D721Med (cell line): ENCODE measurements at regions not wholly inside any gene's neighbourhood (a gene's known extent, or its start where the extent isn't known, plus 50 kb on each side); places are given as distances from the start of the nearest gene placed in this dataset.
"Not testable (repeated sequence)": the region's sequence is repeated elsewhere in the genome, so short reads cannot be mapped to it uniquely, and the experiment has no call there.

Experiments used
- DNase-seq: peaks from one replicate; pipeline ENCODE4 v3.0.0; 2011; ENCODE audit warnings: low spot score; ENCODE audit not compliant: insufficient read length
- FAIRE-seq: peaks from 2 replicates; lab custom pipeline; 2011; peaks lifted over from hg19 to GRCh38; lab: Jason Lieb, UNC
- TF ChIP-seq, protein P1 (sequence below): IDR thresholded peaks from 2 replicates; pipeline ENCODE4 v1.5.1; 2012; ENCODE audit warnings: mild to moderate bottlenecking, control low read depth; ENCODE audit not compliant: insufficient read depth; ENCODE audit errors: missing control alignments

DNA sequence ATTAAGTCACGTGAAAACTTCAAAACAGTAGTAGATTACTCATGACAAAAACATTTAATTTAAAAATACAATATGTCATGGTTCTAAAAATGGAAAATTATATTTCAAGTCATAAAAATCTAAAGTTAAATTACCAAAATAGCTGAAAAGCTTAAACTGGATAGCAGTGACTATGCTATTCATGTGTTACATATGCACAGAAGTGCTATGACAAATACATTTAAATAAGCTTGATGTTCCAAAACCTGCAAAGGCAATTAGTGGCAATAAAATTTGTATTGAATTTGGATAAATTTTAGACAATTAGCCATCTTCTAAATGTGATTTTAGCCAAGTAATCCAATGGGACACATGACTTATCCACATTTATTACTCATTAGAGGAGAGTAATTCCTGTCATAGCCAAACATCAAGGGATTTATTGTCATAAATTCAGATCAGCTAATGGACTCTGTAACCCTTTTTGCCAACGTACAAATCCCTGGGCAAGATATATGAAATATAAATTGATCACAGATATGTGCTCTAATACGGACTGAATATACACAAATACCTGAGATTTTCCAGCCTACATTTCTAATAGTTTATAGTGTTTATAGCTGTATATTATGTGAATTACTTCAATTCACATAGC, 419.4 kb downstream of the ISL1 start:
- DNase-seq, result no peak
- TF ChIP-seq, protein P1, sequence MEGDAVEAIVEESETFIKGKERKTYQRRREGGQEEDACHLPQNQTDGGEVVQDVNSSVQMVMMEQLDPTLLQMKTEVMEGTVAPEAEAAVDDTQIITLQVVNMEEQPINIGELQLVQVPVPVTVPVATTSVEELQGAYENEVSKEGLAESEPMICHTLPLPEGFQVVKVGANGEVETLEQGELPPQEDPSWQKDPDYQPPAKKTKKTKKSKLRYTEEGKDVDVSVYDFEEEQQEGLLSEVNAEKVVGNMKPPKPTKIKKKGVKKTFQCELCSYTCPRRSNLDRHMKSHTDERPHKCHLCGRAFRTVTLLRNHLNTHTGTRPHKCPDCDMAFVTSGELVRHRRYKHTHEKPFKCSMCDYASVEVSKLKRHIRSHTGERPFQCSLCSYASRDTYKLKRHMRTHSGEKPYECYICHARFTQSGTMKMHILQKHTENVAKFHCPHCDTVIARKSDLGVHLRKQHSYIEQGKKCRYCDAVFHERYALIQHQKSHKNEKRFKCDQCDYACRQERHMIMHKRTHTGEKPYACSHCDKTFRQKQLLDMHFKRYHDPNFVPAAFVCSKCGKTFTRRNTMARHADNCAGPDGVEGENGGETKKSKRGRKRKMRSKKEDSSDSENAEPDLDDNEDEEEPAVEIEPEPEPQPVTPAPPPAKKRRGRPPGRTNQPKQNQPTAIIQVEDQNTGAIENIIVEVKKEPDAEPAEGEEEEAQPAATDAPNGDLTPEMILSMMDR, result no peak
- FAIRE-seq, result no peak

DNA sequence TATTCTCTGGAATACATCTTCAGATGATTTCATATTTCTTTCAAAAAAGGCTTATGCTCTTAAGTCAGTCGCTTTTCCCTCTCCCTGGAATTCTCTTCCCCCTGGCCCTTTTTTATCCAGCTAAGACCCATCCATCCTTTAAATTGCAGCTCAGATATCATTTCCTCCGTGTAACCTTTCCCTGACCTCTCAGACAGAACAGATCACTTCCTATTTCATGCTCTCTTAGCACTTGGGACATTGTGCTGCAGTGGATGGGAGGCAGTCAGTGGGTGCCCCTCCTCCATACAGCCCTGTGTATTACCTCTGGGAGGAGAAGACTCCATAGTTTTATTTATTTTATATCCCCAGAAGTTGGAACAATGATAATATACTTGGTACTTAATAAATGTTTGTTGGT, 423.4 kb downstream of the ISL1 start:
- DNase-seq, result no peak
- TF ChIP-seq, protein P1, result no peak
- FAIRE-seq, result no peak

DNA sequence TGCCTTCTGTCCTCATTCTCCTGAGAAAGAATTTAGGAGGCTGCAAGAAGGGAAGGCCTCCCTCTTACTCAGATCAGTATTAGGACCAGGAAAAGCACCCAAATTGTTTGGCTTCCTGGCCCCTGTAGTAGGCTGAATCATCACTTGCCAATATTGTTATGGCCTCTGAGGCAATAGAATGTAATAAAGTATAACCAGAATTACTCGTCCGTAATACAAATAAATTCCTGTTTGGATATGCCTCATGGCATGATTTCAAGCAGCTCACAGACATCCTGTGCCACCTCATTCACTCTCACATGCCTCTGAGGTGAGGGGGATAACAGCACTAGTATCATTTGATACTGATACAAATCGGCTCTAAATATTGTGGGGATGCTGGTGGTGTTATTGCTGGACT, 427.3 kb downstream of the ISL1 start:
- no peak for DNase-seq
- TF ChIP-seq, protein P1, result no peak
- no peak for FAIRE-seq

DNA sequence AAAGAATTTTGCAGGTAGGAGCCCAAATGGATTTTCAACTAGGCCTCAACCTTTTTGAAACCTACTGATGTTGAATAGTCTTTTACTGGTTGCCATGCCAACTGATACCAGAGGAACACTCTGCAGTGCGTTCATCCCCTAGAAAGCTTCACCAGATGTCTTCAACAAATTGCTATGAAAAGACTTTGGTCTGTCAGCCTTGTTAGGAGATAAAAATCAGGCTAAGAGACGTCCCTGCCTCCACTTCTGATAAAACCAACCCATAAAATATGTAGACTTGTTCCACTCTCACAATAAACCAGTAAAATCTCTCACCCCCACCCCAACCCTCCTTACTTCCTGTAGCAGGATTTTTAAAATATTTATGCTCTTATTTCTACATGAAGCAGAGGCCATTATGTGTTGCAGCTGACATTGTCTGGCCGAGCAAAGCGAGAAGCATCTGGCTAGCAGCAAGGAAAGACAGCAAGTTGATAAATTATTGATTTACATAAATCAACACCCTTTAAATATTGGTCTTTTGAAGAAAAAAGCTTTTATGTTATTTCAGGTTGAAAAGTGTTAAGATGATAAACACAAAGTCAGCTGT, 428.7 kb downstream of the ISL1 start:
- TF ChIP-seq, protein P1, result no peak
- DNase-seq (no peak), FAIRE-seq (no peak)

DNA sequence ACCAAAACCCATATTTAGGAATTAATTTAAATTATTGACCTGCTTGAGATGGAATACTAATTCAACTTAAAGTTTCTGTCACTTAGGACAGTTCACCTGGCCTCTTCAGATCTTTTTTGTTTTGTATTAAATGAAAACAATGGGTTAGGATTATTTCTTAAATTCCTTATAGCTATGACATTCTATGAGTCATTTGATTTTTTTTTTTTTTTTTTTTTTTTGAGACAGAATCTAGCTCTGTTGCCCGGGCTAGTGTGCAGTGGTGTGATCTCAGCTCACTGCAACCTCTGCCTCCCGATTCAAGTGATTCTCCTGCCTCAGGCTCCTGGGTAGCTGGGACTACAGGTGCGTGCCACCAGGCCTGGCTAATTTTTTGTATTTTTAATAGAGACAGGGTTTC, 431.6 kb downstream of the ISL1 start:
- DNase-seq, FAIRE-seq: not testable (repeated sequence)

DNA sequence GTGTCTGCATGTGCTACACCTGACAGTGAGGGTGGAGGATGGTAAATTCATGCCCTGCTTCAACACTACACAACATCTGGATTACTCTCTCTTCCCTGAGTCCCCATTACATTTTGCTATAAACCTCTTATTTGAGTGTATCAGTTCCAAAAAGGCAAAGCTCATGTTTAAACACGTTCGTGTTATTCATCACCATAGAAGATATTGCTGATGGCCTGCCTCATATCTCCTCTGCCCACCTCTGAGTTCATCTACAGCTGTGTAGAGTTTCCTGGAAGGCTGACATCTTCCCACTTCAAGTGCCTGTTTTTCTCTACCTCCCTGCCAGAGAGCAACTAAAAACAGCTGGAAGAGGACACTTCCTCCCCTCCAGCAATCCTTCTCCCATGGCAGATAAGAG, 433.2 kb downstream of the ISL1 start:
- TF ChIP-seq, protein P1, result no peak
- no peak for FAIRE-seq

DNA sequence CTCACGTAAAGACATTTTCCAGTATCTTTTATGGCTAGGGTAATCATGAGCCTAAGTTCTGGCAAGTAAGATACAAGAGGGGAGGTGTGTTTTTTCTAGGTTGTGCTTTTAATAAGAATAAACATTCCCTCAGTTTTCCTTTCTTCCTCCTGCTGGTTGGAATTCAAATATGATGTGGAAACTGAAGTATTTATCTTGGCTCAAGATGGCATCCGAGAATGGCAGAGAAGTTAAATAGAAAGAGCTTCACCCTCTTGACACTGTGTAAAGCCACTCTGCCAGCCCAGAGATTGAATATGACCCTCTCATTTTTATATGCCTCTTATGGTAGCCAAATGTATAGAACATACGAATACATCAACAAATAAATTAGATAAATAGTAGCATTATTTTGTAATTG, 438.4 kb downstream of the ISL1 start:
- FAIRE-seq (no peak), DNase-seq (no peak)
- TF ChIP-seq, protein P1, result no peak

More for the DNA sequence above, 433.2 kb downstream of the ISL1 start:
- DNase-seq, result no peak

DNA sequence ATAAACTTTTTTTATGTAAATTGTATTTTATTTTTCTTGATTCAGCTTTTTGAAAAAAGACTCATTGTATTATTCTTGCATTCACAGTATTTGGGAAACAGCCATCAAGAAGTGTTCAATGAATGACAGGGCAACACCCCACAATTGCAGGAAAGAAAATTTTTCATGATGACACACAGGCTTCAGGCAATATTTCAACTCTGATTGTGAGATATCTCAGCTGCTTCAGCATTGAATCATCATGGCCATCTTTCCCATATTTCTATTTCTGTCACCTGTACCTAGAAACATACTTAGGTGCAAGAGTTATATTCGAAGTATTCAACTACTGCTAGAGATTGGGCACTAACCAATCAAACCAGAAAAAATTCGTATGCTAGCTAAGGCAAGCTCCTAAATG, 446.0 kb downstream of the ISL1 start:
- DNase-seq, result no peak
- TF ChIP-seq, protein P1, result no peak
- FAIRE-seq, result no peak
